GM19238 (cell line): ENCODE measurements at regions not wholly inside any gene's neighbourhood (a gene's known extent, or its start where the extent isn't known, plus 50 kb on each side); places are given as distances from the start of the nearest gene placed in this dataset.

Experiments used
- DNase-seq: peaks from one replicate; pipeline ENCODE4 v3.0.0; 2011; ENCODE audit warnings: low spot score; ENCODE audit not compliant: insufficient read length

DNA sequence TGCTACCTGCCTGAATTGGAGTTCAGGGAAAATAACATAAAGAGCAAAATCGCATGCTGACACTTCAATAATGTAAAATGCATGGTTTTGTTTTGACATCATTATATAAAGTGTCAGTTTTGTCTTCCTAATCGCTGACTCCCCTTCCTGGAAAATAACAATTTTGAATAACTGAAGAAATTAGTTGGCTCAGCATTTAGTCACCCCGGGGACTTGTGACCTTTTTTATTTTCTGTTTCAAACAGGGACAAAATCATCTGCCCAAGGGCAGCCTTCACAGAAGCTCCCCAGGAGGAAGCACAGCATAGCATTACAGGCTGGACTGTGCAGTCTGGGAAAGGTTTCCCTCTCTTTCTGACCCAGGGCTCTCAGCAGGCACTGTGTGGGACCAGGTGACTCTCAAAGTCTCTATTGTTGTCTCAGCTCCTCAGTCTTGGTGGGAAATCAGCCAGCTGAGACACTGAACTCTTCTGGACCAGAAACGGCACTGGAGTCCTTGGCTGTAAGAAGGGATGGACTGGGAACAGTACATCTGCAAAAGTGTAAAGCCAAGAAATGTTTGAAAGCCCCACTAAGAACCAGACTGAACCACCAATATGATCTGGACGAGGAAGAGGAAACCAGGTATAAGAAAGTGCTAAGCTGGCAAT lies 671.3 kb upstream of the KLF4 start:
- DNase-seq, result no peak

GRCh38 chr9:108160039-108160438 lies 670.5 kb upstream of the KLF4 start:
- no peak for DNase-seq

GRCh38 chr9:108158236-108158995 lies 668.8 kb upstream of the KLF4 start:
- no peak for DNase-seq

GRCh38 chr9:108156270-108156998 lies 666.9 kb upstream of the KLF4 start:
- no peak for DNase-seq

GRCh38 chr9:108153416-108153815 lies 663.8 kb upstream of the KLF4 start:
- no peak for DNase-seq

- DNase-seq, result no peak
These were observed 661.4 kb upstream of the KLF4 start for GRCh38 chr9:108150736-108151586.

GRCh38 chr9:108149326-108149725 lies 659.8 kb upstream of the KLF4 start:
- DNase-seq, result no peak

DNA sequence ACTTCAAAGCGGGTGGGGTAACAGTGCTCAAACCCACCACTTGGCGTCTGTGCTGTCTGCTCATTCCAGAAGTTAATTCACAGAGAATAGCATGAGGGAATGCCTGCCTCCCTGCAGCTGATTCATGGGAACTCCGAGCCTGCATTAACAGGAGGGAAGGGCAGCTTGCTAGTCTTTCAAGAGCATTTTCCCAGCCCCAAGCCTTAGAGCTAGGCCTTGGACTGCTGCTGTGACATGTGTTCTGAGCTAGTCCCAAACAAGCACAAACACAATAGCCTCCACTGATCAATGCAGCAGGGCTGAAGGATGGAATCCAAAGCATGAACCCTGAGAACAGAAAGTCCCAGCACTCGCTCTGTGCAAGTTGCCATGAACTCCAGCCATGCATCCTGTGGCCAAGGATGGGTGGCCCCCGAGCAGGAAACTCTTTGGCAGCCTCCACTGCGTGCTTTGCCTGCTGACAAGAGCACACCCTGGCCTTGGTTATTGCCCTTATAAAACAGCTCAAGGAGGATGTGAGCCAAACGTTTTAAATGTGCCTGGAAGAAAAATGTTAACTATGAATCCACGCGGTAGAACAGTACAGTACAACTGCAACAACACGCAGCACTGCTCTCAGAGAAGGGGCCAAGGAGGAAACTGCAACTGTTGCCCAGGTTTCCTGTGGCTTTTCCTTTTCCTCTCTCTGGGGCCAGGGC lies 653.1 kb upstream of the KLF4 start:
- DNase-seq, result no peak

- DNase-seq, result no peak
These were observed 652.6 kb upstream of the KLF4 start for GRCh38 chr9:108142142-108142503.

GRCh38 chr9:108139900-108140299 lies 650.3 kb upstream of the KLF4 start:
- no peak for DNase-seq

DNA sequence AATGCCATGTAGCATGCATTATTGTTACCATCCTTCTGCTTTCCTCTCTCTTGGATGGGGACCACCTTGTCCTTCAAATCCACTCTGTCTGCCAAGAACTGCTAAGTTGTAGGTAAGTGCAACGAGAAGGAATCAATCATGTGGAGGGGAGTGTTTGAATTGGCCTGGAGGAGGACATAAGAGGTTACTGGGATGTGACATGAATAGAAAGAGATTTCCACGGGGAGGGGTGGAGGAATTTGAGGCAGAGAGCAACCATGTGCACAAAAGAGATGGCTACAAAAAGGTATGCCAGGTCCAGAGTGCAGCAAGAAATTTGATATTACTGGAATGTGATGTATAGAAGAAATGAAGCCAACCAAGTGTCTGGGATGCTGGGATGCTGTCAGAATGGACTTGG lies 648.9 kb upstream of the KLF4 start:
- DNase-seq, result no peak

GRCh38 chr9:108136656-108137055 lies 647.1 kb upstream of the KLF4 start:
- DNase-seq, result no peak

- no peak for DNase-seq
These were observed 645.0 kb upstream of the KLF4 start for GRCh38 chr9:108134486-108135128.

DNA sequence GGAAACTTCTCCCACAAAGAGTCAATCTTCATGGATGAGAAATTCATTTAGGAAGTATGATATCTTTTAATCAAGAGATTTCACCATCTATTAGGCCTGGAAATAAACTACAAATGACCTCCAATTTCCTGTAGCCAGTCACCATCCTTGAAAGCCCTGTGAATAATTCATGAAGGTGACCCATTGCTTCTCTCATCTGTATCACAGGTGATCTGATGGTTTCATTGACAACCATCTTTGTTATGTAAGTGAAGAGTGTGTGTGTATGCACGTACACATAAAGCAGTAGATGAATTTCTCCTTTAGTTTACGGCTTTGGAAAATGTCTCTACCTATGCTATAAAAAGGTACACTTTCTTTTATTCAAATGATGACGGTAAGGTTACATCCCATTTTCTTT lies 644.1 kb upstream of the KLF4 start:
- no peak for DNase-seq

GRCh38 chr9:108133101-108133500 lies 643.5 kb upstream of the KLF4 start:
- DNase-seq, result no peak

DNA sequence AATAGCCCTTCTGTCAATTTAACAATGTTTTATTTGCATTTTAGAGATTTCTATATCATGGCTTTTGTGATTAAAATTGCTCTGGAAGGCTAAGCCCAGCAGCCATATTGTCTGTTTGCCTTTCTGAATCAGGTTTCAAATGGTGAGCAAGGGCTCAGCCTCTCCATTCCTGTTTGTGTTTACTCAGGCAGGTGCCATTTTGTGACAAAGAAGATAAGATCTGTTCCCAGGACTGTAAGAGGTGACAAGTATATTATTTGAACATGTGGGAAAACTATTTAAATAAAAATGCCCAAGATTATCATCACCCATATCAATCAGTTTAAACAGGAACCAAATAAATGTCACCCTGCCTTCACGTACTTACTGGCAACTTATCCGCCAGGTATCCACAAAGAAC lies 641.3 kb upstream of the KLF4 start:
- no peak for DNase-seq

DNA sequence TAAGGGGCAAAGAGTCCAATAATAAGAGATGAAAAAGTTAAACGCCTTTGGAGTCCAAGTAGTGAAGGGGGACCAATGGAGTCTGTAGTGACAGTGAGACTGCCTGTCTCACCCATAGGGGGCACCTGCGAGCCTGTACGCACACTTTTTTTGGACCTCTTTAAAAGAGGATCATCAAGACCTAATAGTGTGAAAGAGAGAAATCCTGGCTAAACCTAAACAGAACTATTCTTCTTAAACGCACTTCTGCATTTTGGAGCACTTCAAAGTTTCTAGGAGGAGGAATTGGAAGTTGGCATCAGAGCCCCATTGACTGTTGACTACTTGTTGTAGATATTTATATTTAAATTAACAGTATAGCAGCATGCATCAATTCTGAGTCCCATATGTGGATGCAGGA lies 636.1 kb upstream of the KLF4 start:
- DNase-seq, result no peak

DNA sequence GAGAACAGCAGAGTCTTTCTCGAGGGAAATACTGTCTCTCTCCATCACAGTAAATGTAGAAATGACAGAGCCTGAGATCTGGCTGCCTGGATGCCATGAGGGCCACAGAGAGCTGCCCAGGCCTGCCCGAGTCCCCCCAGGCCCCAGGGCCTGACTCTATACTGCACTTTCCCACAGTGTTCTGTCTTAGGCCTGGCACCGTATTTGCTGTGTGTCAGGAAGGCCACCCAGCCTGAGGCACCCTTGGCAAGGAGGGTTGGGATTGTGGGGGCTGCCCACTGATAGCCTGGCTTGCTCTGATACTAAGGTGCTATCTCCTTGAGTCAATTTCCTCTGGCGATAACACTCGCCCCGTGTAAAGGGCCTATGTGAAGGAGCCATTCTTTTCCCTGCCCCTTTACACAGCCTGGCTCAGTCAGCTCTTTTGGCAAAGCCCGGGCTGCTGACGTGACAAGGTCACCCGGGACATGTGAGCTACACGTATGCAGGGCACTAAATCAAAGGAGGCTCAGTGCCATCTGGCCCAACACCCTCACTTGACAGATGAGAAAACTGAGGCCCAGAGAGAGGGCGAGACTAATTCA lies 630.1 kb upstream of the KLF4 start:
- DNase-seq, result no peak

GRCh38 chr9:108117795-108118194 lies 628.2 kb upstream of the KLF4 start:
- no peak for DNase-seq

- no peak for DNase-seq
These were observed 627.7 kb upstream of the KLF4 start for GRCh38 chr9:108117306-108117705.
